ENCODE measurements at regions not wholly inside any gene's neighbourhood (a gene's known extent, or its start where the extent isn't known, plus 50 kb on each side); places are given as distances from the start of the nearest gene placed in this dataset.
"Not testable (repeated sequence)": the region's sequence is repeated elsewhere in the genome, so short reads cannot be mapped to it uniquely, and the experiment has no call there.

GRCh38 chr1:95911739-95912138 is 677.7 kb downstream of the RWDD3 start:
- TF ChIP-seq, protein P1, sequence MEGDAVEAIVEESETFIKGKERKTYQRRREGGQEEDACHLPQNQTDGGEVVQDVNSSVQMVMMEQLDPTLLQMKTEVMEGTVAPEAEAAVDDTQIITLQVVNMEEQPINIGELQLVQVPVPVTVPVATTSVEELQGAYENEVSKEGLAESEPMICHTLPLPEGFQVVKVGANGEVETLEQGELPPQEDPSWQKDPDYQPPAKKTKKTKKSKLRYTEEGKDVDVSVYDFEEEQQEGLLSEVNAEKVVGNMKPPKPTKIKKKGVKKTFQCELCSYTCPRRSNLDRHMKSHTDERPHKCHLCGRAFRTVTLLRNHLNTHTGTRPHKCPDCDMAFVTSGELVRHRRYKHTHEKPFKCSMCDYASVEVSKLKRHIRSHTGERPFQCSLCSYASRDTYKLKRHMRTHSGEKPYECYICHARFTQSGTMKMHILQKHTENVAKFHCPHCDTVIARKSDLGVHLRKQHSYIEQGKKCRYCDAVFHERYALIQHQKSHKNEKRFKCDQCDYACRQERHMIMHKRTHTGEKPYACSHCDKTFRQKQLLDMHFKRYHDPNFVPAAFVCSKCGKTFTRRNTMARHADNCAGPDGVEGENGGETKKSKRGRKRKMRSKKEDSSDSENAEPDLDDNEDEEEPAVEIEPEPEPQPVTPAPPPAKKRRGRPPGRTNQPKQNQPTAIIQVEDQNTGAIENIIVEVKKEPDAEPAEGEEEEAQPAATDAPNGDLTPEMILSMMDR (IDR thresholded peaks at IDR 0.05; ENCODE audit: low read depth, low read length, missing input control), result not testable (repeated sequence)
- not testable (repeated sequence) for TF ChIP-seq RAD21 (IDR thresholded peaks at IDR 0.05); TAF1 (conservative IDR thresholded peaks at IDR 0.05); SP1 (IDR thresholded peaks at IDR 0.05); ZBTB33 (IDR thresholded peaks at IDR 0.05); FOXA1 (IDR thresholded peaks at IDR 0.05); YY1 (IDR thresholded peaks at IDR 0.05); EGR1 (IDR thresholded peaks at IDR 0.05; ENCODE audit: low read depth in 2 of 2)

Data from liver (tissue), 3 donors.